HepG2 (cell line): ENCODE measurements at regions not wholly inside any gene's neighbourhood (a gene's known extent, or its start where the extent isn't known, plus 50 kb on each side); places are given as distances from the start of the nearest gene placed in this dataset.

Experiments used
- DNMT3B ChIP-seq: conservative IDR thresholded peaks from 2 replicates; pipeline ENCODE4 v1.6.1; 2016; ENCODE audit warnings: missing biosample characterization, control low read depth
- EP300 ChIP-seq, 3 experiments: sonication (generic) in 1 of 3; formaldehyde crosslinking in 1 of 3; IDR thresholded peaks; 2 replicates each; pipeline versions ENCODE4 v1.5.1 to v1.6.1; 2011 to 2020; ENCODE audit warnings: low read depth in 2 of 3, low read length in 2 of 3, borderline replicate concordance in 1 of 3, improper control_type of control experiment in 1 of 3, mild to moderate bottlenecking in 1 of 3, missing genetic modification reagents in 1 of 3, moderate library complexity in 1 of 3
- TP53 ChIP-seq: sonication (generic); formaldehyde crosslinking; conservative IDR thresholded peaks from 2 replicates; pipeline ENCODE4 v1.4.0; 2020; ENCODE audit warnings: missing genetic modification reagents
- ZFX ChIP-seq: sonication (generic); formaldehyde crosslinking; IDR thresholded peaks from 2 replicates; pipeline ENCODE4 v1.4.0; 2020; ENCODE audit warnings: mild to moderate bottlenecking, low read depth, missing genetic modification reagents, moderate library complexity
- ZNF530 ChIP-seq: sonication (generic); formaldehyde crosslinking; IDR thresholded peaks from 2 replicates; pipeline ENCODE4 v1.5.0; 2020; ENCODE audit warnings: low read depth, mild to moderate bottlenecking, missing genetic modification reagents
- TF ChIP-seq, protein P1 (sequence below): sonication (generic); formaldehyde crosslinking; IDR thresholded peaks from 2 replicates; pipeline ENCODE4 v1.5.0; 2020; ENCODE audit warnings: mild to moderate bottlenecking, missing genetic modification reagents, moderate library complexity
- TF ChIP-seq, protein P2 (sequence below): sonication (generic); formaldehyde crosslinking; IDR thresholded peaks from 2 replicates; pipeline ENCODE4 v1.5.0; 2020; ENCODE audit warnings: missing genetic modification reagents

DNA sequence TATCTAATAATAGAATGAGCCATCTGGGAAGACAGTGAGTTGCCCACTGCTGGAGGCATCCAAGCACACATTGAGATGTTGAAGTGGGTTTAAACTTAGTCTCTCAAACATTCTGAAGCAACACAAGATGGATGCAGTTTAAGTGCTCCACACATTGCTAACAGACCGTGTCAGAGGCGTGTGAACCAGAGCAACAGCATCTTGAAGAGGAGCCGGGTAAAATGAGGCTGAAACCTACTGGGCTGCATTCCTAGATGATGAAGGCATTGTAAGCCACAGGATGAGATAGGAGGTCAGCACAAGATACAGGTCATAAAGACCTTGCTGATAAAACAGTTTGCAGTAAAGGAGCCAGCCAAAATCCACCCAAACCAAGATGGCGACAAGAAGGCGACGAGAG, 73.5 kb upstream of the TMEM215 start:
- TF ChIP-seq ZFX (CRISPR knock-in tag), result no peak
- TF ChIP-seq DNMT3B (CRISPR knock-in tag), result no peak
- TF ChIP-seq ZNF530 (CRISPR knock-in tag), result no peak
- TF ChIP-seq TP53 (CRISPR knock-in tag), result no peak
- TF ChIP-seq, protein P1, sequence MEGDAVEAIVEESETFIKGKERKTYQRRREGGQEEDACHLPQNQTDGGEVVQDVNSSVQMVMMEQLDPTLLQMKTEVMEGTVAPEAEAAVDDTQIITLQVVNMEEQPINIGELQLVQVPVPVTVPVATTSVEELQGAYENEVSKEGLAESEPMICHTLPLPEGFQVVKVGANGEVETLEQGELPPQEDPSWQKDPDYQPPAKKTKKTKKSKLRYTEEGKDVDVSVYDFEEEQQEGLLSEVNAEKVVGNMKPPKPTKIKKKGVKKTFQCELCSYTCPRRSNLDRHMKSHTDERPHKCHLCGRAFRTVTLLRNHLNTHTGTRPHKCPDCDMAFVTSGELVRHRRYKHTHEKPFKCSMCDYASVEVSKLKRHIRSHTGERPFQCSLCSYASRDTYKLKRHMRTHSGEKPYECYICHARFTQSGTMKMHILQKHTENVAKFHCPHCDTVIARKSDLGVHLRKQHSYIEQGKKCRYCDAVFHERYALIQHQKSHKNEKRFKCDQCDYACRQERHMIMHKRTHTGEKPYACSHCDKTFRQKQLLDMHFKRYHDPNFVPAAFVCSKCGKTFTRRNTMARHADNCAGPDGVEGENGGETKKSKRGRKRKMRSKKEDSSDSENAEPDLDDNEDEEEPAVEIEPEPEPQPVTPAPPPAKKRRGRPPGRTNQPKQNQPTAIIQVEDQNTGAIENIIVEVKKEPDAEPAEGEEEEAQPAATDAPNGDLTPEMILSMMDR (CRISPR knock-in tag), result no peak
- no peak for TF ChIP-seq EP300 (IDR thresholded peaks at IDR 0.05; ENCODE audit: low read depth in 2 of 2, low read length in 2 of 2)
- no peak for TF ChIP-seq EP300 (CRISPR knock-in tag; IDR thresholded peaks at IDR 0.05; ENCODE audit: borderline replicate concordance)
- TF ChIP-seq, protein P2, sequence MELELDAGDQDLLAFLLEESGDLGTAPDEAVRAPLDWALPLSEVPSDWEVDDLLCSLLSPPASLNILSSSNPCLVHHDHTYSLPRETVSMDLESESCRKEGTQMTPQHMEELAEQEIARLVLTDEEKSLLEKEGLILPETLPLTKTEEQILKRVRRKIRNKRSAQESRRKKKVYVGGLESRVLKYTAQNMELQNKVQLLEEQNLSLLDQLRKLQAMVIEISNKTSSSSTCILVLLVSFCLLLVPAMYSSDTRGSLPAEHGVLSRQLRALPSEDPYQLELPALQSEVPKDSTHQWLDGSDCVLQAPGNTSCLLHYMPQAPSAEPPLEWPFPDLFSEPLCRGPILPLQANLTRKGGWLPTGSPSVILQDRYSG (CRISPR knock-in tag), result no peak
